HPDE6-E6E7 (cell line): ENCODE measurements at regions not wholly inside any gene's neighbourhood (a gene's known extent, or its start where the extent isn't known, plus 50 kb on each side); places are given as distances from the start of the nearest gene placed in this dataset.

Experiments
- DNase-seq: peaks from one replicate; pipeline ENCODE4 v3.0.0; 2011; ENCODE audit warnings: missing footprints; ENCODE audit errors: extremely low spot score

DNA sequence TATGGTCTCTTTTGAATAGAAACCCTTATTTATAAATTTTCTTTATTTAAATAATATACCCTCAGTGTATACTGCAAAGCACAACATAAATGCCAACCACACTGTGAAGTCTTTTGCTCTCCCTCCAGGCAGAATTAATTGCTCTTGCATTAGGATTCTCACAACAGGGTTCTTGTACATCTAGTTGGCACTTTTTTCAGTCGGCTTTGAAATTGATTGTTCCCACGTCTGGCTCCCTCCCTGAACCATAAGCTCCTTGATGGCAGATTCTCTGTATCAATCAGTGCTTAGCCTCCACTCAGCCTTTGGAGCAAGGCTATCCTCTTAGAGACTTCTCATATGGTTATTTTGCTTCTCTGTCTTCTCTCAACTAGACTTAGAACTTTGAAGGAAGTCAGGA is 288.0 kb upstream of the POU3F2 start:
- no peak for DNase-seq

DNA sequence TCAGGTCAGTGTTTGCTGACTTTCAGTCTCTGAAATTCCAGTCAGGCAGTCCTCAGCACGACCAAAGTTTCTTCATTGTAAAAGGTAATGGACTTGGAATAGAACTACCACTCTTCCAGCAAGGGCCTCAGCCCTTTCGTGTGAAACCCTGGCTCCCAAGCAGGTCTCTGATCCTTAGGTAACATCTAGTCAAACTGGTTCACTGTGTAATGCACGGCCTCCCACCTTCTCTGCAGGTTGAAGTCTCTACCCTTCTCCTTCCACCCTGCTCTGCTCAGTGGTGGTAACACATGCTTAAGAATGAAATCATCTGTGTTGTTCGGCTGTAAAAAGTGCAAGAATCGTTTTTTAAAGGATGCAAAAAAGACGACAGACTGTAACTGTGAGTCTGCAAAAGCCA is 287.2 kb upstream of the POU3F2 start:
- DNase-seq: no peak

DNA sequence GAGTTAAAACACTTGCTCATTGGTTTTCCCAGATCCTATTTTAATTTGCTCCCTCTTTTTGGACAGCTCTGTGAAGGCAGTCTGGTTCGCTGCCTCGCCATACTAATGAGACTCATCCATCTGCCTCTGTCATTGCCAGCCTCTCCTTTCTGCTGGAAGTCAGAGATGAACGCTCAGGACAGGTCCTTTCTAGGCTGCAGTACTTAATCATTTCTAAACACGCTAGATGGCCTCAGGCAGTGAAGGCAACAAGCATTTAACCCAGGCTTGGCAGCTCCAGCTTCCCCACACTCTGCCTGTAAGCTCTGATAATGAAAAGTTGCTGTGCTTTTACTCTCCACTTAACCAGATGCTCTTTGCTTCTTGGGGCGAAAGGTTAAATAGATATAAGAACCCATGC is 286.7 kb upstream of the POU3F2 start:
- no peak for DNase-seq

DNA sequence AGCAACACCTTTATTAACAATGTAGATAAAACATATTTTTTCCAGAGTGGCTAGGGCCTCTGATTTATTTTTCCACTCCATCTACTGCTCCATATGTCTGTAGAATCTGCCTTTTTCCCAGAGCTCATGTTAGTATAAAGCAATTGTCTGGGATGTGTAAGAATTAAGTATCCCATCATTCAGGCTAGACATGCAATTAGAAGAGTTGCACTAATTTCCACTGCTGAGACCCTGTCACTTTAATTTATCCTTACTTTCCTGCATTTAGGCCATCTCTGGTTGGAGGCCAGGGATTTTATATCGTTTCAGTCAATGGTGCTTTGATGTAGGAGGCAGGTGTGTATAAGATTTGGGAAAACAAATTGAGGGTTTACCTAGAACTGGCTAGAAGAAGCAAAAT is 286.1 kb upstream of the POU3F2 start:
- no peak for DNase-seq

DNA sequence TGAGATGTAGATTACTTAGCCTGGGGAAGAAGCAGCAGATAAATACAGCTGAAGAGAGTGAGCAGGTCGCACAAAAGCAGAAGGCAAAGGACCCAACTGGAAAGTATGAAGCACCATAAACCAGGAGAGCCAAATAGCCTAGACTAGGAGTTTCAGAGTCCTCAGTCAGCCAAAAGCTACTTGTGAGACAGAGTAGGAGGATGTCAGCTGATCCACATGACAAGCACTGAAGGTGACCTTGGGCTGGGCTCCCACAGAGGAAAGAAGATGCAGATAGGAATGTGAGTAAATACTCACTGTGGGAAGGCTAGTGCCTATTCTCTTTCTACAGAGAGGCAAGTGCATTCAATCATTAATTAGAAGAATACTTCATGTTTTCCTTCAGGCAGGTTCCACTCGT is 274.0 kb upstream of the POU3F2 start:
- no peak for DNase-seq

DNA sequence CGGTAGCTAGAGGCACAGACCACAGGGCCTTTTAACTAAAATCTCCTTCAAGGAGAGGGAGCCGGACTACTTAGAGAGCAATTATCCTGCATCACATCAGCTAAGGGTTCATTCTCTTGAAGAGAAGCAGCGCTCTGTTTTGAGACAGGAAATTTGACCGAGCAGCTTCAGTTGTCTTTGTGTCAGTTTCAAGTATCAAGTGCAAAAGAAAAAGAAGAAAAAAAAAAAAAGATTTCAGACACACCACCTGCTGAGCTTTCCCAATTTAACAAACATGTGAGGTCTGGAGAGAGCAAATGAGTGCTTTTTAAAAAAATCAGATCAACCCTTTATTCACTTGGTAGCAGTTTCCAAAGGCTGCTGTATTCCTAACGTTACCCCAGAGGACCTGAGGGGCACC is 273.5 kb upstream of the POU3F2 start:
- no peak for DNase-seq

DNA sequence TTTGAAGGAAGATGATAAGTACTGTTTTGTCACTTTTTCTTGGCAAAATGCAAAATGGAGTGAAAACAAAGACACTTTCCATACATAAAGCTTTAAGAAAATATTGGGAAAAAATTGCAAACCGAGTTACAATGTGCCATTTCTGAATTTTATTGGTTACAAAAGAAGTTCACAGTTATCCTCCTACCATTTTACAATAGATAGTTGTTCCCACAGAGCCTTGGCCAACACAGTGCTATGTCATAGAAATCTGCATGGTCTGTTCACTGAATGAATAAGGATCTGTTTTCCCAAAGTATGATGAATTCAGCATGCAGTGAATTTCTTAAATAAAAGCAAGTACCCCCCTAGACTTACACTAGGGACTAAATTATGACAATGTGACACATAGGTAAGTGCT is 268.2 kb upstream of the POU3F2 start:
- DNase-seq: no peak

DNA sequence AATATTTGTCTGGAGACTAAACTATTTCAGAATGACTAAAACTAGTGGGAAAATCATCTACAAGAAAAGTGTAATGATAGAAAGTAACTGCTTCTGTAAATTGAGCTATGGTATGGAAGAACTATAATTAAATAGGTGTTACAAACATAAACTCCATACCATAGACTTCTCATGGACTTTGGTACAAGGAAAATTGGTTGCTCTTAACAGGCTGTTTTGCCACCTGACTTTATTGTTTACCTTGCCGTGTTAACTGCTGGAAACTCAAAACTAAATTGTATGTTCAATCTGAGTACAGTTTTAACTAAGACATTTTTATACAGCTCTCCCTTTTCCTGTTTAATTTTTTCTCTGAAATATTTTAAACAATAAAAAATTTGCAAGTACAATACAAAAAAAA is 261.8 kb upstream of the POU3F2 start:
- DNase-seq: no peak

DNA sequence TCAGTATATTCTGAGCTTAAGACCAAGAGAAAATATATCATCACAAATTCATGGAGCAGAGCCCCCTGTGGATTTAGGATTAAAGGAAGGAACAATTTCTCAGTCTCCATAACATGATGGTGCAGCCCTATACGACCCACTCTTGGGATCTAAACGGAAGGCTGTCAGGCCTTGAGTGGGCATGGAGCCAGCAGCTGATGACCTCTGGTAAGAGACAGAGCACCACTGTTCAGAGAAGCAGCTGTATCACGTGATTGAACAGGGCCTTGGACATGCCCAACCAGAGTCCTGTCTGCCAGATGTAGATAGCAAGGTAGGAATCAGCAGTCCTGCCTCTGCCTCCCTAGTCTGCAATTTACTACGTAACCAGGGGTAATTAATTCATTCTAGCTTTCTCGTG is 259.4 kb upstream of the POU3F2 start:
- no peak for DNase-seq

DNA sequence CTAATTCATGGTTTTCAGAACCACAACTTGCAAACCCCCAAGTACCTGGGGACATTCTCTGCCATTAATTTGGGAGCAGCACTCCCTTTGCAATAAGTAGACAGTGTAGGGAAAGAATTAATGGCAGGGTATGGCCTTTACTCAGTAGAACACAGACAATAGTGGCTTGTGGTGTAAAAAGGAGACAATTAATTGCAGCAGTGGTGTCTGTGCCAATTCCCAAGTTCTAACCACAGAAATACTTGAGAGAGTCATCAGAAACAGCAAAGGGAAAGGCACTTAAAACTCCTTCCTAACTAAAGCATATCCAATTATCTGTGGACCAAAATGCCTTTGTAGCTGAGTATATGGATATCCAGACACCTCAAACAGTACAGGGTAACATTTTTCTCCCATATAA is 257.6 kb upstream of the POU3F2 start:
- no peak for DNase-seq

DNA sequence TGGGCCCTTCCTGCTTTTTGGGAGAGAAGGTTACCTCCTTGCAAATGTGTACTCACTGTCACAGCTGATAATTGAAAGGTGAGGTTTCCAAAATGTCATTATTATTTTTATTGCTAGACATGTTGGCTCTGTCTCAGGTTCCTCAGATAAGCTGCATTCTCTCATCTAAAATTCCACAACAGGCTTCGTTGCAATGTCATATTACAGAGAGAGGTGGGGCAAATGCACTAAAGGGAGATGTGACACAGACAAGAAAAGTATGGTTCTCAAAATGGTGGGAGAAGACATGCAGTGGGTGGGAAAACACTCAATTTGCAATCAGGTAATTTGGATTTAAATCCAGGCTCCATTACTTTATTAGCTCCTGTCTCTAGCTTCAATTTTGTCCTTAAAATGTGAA is 256.4 kb upstream of the POU3F2 start:
- no peak for DNase-seq

DNA sequence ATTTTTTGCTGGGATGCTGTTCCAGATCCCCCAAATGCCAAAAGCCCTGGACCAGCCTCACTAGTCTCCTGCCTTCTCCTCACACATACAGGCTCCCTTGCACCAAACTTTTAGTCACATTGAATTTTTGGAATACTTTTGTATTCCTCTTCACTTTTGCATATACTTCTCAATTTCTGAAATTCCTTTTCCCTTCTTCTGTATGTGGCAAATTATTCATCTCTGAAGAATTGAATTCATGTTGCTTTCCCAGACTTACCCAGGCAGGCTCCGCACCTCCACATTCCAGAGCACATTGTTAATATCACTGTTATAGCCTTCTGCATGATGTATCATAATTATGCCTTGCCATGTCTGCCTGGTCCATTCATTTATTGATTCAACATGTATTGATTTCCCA is 255.3 kb upstream of the POU3F2 start:
- no peak for DNase-seq

DNA sequence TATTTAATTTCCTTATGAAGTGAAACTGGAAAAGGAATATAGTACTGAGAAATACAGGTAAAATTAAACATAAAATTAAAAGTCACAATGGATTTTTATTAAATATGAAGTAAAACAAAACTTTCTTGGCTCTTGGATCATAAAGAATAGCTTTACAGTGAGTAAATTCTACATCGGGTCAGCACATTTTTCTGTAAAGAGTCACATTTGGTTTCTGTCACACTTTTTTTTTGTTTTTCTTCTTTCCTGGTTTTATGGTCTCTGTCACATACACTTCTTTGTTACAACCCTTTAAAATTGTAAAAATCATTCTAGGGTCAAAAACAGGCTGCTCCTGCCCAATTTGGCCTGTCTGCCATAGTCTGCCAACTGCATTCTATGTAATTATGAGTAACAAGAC is 254.4 kb upstream of the POU3F2 start:
- DNase-seq: no peak

DNA sequence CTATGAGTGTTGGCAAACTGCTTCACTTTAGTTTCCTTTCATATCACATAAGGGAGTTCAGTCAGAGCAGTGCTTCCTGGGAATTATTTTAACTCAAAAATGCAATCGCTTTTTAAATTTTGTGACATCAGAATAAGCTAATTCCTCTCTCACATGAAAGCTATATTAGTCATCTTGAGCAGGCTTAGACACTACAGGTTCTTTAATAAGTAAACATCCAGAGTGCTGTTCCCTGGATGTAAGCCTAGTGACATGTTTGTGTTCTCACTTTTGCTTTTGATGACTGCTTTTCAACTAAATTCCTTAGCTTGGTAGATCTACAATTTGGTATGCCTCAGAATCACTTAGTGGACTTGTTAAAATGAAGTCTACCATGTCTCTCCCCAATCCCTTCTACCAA is 252.7 kb upstream of the POU3F2 start:
- peak; percentile 2 for DNase-seq

DNA sequence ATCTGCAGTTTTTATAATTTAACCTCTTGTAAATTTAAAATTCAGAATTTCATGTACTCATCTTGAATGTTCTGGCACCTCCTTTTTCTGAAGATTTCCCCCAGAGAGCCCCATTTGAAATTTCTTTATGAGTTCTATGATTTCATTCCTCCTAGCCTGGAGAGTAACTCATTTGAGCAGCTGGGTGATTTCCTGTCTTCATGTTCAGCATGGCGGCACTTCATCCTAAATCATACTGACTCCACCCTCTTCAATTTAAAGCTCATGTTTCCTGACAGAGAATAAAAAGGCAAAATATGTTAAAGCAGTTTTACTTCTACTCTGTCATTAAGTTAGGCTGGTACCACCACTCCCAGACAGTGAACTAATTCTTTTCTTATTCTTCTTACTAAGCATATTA is 250.9 kb upstream of the POU3F2 start:
- DNase-seq: no peak

DNA sequence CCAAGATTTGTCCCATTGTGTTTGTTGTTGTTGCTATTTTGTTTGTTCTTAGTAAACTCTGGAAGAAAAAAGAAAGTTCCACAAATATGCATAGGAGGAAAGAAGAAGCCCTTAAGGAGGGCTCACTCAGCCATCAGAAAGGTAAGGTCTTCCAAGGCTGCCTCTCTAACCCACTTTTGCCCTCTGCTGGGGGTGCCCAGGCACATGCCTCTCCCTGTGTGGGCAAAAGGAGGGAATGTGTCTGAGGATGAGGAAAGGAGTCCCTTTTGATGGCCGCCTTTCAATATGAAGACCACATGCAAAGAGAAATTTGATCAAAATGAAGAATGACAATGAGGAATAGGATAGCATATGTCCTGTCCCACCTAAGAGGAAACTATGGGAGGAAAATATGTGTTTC is 248.2 kb upstream of the POU3F2 start:
- DNase-seq: no peak

DNA sequence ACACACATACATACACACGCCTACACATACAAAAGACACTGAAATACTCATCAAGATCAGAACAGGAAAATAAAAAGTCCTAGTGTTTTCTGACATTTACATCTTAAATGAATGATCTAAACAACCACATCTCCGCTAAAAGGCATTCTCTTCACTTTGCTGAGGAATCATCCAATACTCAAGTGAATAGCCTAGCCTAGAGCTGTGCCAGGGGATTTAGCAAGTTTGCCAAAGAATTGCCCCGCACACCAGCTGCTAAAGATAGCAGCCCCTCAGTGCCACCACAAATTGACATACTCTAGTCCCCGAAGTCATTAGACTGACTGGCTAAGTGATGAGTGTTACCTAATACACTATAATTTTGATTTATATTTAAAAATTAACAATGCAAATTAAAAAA is 246.8 kb upstream of the POU3F2 start:
- DNase-seq: no peak

DNA sequence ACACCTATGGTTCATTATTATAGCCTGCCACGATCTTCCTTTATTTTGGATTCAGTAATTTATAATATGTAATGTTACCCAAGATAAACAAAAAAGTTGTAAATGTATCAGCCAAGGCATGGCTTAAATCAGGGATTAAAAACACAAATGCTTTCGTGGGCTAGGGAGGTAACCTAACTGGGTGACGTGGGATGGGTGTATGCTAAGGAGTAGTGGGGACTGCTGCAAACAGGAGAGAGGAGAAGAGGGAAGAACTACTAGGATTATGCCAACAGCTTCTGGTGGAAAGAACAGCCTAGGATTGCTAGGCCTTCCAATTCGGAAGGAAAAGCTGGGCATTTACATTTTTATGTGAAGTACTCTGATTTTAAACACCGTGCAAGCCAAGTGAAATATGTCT is 244.8 kb upstream of the POU3F2 start:
- DNase-seq: no peak

DNA sequence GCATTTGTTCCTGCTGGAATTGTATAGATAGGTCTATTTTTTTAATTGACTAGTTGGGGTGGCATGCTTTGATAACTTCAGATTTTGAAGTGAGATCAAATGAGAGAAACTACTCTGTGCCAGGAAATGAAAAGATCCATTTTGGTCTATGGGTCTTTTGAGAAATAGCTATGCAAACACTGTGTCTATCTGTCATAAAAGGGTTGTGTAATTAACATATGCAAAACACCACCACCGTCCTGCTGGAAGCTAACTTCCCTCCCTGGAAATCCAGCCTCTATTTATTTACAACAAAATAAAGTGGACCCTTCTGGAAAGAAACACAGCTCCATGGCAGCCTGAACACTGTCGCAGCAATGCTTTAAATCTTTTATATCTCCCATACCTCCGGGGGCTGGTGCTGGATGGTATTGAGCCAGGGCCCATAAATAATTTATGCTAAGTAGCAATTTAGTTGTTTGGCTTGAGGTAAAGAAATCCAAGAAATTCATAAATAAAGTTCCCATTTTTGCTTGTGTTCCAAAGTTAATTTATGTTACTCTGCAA is 244.2 kb upstream of the POU3F2 start:
- DNase-seq: no peak

DNA sequence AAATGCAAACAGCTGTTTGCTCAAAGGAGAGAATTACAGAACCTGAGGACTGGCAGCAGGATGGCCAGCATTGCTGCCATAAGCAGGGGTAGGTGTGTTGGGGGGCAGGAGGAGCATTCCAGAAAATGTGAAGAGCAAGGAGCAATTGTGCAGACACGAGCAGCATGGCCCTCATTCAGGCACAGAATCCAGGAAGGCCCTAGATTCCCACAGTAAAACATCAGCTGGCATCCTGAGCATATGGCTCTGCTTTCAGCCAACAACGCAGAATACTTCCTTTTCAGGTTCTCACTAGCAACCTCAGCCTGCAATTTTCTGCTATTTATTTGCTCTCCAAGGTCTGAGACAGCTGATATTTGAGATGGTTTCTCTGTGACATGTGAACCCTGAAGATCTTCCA is 243.4 kb upstream of the POU3F2 start:
- DNase-seq: no peak

DNA sequence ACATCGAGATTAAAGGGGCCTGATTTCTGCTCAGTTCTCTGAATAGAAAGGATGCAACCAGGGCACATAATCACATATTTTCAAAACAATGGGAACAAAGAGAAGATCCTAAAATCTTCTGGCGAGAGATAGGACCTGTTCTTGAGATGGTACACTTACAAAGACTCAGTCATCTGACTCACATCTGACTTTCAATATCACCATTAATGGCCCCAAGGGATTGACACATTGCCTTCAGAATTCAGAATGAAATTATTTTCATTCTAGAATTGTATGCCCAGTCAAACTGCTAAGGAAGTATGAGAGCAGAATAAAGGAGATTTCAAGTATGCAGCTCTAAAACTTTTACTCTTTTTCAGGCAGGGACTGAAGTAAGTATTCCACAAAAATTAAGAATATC is 240.7 kb upstream of the POU3F2 start:
- DNase-seq: no peak

DNA sequence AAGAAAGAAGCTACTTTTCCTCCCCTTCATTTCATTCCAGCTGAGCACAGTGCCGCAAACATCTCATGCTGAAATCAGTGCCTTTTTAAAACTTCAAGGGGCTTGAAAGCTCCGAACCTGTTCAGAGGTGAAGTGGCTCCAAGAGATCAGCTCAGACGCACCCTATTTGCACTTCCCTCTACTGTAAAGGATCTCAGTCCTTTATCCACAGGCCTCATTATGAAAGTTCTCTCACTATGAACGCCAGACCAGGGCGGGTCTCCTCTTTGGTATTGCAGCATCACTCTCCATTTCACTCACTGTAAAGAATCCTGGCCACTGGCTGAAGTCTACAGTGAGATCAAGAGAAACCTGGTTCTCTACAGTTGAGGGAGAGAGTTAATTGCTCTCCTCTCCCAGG is 232.7 kb upstream of the POU3F2 start:
- no peak for DNase-seq

DNA sequence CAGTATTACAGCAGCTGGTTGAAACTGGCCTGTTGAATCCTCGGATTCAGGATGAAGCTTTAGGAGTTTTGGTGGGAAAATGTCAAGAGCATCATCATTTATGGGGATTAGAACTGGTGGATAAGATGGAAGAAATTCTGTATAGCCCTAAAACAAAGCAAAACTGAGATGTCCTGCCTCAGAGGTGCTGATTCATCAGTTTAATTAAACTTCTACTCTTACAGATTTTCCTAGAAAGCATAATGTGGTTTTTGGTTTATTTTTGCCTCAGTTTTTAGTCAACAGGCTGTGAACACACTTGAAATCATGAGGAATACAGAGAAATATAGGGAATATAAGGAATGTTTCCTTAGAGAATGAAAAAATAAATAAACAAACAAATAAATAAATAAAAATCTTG is 228.7 kb upstream of the POU3F2 start:
- DNase-seq: no peak

DNA sequence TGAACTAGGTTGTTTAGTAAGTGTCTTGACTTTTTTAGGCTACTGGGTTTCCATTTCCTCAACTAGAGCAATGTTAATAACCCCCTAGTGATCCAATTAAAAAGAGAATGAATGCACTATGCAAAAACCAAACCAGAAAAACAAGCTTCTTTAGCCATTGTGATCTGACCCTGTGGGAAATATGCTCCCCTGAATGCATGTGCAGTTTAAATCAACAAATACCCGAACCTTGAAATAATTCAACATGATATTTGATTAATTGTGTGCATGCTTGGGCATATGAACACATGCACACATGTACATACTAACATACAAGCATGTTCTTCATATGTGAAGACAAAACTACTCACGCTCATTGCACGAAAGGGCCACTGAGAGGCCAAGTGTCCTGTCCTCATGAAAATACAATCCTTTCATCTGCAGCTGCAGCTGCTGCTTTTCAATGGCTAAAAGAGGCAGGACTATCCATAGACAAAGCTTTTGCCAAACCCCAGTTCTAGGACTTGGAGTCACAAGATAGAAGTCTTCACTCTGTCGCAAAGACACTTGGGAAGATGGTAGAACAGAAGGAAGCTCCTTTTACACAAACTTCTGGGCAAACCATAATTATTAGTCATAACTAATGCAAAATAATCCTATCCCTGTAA is 207.1 kb upstream of the POU3F2 start:
- no peak for DNase-seq
